NCI-H2107 (cell line): ENCODE measurements at regions not wholly inside any gene's neighbourhood (a gene's known extent, or its start where the extent isn't known, plus 50 kb on each side); places are given as distances from the start of the nearest gene placed in this dataset.

ENCODE experiments used
- DNase-seq: peaks from one replicate; lab custom pipeline; 2025; lab: John Stamatoyannopoulos, UW

GRCh38 chr10:111988646-111989045 lies 194.9 kb downstream of the GPAM start:
- DNase-seq, result no peak

DNA sequence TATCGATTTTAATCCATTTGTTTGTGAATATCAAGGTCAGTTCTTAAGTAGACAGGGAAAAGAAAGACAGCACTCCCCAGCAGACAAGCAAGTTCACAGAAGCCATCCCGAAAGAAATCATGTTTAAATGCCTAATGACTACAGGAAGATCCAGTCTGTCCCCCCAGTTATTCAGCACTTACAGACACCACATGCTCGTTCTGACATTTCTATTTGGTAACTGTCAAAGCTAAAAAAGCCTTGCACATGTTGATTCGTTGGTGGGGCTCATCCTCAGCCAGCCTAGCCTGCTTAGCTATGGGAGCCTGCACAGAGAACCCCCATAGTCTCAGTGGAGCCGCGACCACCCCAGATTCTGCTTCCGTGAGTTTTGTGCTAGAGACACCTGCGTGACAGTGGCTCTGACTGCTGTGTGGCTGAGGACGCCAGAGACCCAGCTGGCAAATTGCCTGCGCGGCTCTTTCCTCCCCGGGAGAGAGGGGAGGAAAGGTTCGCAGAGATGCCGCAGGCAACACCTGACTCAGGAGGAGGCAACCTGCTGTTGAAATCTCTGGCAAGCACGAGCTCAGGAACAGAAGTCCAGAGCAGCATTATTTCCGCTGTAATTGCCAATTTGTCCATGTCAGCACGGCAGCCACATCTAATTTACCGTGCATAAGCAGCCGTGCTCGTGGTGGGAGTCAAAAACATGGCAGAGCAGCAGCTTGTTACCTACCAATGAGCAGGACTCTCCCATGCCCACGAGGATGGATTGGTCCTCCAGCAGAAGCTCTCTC lies 194.2 kb downstream of the GPAM start:
- DNase-seq, result no peak

- no peak for DNase-seq
These were observed 192.8 kb downstream of the GPAM start for GRCh38 chr10:111990734-111991133.

DNA sequence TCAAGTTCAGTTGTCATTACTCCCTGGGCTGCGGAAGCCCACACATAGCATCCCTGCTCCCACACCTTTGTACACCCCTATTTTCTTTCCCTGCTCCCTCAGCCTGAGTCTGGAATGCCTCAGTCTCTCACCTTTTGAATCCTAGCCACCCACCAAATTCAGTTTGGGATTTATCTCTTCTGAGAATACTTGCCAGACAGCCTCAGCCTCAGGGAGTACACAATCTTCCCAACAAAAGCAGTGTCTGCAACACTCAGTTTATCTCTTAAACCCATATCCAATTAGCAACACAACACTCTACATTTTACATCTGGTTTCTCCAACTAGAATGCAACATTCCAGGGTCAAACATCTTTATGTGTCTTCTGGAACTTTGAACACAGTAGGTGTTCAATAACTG lies 190.2 kb downstream of the GPAM start:
- no peak for DNase-seq

- no peak for DNase-seq
These were observed 189.6 kb downstream of the GPAM start for GRCh38 chr10:111993872-111994426.

- DNase-seq, result no peak
These were observed 187.5 kb downstream of the GPAM start for GRCh38 chr10:111996103-111996502.

- no peak for DNase-seq
These were observed 184.8 kb downstream of the GPAM start for GRCh38 chr10:111998728-111999127.

DNA sequence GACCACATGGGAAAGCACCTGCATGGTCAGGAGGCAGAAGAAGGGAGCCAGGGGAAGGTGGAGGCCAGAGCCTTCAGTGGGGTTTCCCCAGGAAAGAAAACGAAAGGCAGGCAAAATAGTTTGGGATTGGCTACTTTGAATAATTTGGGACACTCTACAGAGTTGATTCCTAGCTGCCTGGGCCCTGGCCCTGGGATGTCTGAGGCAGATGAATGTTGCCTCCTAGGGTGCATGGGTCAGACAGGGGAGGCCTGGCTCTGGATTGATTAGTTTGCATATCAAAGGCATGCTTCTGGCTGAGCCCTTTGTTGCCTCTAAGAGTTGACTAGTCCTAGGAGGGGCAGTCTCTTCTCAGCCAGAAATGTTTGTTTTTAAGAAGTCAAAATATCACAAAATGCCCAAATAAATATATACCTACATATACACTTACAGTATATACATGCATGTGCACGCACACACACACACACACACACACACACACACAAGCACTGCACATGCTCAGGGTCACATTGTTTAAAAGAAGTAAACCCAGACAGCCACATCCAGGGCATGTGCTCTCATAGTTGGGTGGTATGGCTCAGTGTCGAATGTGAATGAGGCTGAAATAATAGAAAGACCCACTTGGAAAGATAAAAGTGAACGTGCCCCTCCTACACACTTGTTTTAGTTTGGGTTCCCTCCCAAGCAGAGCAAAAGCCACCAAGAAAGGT lies 184.2 kb downstream of the GPAM start:
- no peak for DNase-seq

DNA sequence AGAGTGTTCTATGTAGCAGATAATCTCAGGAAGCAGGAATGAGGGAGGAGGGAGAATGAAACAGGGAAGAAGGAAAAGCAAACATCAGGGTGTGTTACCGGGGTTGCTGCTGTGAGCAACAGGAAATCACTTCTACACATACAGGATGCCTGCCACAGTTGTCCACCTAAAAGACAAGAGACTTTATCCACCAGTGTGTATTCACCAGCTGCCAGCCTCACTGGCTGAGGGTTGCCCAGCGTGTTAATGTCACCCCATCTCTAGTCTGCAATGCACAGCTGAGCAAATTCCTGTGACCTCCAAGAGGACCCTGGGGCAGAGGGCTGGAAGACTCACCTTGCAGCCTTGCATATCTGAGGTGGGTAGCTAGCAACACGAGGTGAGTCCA lies 183.7 kb downstream of the GPAM start:
- DNase-seq, result no peak

DNA sequence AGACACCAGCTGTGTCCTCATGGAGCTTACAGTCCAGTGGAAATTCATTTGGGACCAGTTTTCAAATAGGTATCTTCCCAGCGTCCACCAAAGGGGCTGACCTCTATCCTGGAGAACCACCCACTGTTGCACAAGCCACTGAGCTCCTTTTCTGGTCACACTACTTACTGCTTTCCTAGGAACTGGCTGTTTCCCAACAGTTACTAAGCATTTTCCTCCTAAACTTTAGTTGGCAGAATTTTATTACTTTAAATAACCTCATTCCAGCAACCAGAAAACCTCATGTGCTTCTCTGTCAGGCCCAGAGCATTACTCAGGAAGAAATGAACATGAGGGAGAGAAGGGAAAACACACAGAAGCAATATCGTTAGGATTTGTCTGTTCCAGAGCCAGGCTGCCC lies 183.1 kb downstream of the GPAM start:
- DNase-seq, result no peak

- DNase-seq, result no peak
These were observed 181.4 kb downstream of the GPAM start for GRCh38 chr10:112002206-112002605.

DNA sequence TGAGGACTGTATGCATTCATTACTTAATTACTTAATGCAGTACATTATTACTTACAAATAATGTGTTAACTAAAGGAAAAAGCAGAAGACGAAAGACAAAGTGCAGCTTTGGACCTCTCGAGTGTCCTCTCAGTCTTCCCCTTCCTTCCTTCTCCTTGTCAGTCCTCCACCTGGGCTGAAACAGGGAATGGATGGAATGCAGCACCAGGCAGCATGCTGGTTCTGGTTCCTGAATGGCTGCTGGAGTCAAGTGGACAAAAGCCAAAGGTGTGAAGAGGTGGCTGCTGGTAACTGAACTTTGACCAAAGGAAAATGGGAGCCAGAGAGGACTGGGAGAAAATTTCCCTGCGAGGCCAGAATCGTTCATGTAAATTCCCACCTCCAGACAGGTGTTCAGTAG lies 179.5 kb downstream of the GPAM start:
- DNase-seq, result no peak

DNA sequence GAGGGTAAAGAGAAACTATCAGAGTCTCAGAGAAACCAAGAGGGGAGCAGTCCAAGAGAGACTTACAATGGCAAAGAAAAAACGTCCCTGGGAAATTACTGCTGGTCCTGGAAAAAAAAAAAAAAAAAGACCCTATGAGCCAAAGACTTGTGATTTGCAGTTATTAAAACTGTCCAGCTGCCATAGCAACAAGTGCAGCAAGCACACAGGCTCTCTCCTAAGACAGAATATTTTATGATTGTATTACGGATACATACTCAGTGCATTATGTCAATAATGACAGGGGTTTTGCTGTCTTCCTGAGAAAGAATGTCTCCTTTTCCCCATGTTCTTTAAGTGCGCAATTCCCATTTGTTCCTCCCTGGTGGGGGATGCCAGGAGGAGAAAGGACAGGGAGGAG lies 178.5 kb downstream of the GPAM start:
- no peak for DNase-seq

DNA sequence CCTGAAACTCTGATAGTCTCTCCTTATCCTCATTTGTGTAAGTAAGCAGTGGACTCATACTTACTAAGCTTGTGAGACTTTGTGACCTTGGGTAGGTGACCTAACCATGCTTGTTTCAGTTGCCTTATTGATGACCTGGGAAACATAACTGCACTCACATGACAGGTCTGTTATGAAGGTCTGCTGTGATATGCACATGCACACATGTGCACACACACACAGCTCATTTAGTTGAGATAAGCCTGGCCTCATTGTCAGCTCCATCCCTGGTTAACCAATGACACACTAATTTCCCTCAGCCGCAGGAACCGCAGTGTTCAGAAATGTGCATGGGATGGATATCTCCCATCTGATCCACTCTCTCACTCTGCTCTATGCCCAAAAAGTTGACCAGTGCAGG lies 177.2 kb downstream of the GPAM start:
- DNase-seq, result no peak

- DNase-seq, result no peak
These were observed 176.7 kb downstream of the GPAM start for GRCh38 chr10:112006831-112007230.

GRCh38 chr10:112022196-112022595 lies 161.4 kb downstream of the GPAM start:
- no peak for DNase-seq

- no peak for DNase-seq
These were observed 159.5 kb downstream of the GPAM start for GRCh38 chr10:112024079-112024478.

DNA sequence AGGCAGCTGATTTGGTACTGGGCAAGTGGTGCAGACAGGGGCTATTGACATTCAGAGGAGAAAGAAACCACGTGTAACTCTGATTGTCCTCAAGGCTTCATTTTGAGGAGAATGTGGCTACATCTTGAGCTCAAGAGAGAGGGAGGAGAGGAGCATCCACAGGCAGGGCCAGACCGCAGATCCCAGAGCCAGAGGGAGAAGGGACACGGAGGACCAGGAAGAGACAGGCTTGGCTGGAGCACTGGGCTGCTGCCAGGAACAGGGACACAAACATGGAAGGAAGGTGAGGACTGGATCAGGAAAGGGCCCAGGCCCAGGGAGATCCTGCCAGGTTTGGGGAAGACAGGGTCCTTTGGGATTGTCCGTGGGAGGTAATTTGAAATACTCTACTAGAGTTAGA lies 158.3 kb downstream of the GPAM start:
- DNase-seq, result no peak

GRCh38 chr10:112026438-112026837 lies 157.1 kb downstream of the GPAM start:
- DNase-seq, result no peak

GRCh38 chr10:112027731-112028280 lies 155.8 kb downstream of the GPAM start:
- DNase-seq, result no peak

DNA sequence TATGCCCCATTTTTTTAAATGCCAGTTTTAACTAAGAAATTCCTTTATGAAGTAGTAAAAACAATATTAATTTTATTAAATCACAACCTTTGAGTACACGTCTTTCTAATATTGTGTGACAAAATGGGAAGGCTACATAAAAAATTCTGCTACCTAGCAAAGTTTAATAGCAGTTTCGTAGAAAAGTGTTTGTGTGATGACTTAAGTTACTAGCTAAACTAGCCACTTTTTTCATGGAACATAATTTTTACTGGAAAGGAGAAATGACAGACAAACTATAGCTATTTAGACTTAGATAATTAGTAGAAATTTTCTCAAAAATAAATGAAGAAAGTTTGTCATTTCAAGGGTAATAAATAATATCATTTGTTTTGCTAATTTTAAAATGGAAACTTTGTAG lies 153.1 kb downstream of the GPAM start:
- no peak for DNase-seq

GRCh38 chr10:112039823-112040222 lies 143.7 kb downstream of the GPAM start:
- no peak for DNase-seq

DNA sequence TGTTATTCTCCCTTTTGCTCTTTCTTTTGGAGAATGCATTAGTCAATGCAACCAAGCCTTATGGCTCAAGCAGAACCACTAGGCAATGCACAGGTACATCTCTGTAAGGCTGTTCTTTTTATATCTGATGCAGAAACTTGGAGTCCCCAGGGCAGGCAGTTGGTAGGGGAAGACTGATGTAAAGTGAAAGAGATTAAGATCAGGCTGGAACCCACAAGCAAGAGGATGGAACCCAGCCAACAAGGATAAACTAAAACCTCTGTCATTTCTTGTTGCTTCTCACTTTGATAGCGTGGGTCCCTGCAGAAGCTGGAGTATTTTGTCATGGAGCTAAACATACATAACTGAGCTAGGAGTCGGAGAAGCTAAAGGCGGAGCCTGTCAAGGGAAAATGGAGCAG lies 142.9 kb downstream of the GPAM start:
- DNase-seq, result no peak
